Thymus (tissue), 11 donors: ENCODE measurements at regions not wholly inside any gene's neighbourhood (a gene's known extent, or its start where the extent isn't known, plus 50 kb on each side); places are given as distances from the start of the nearest gene placed in this dataset.
A peak's percentile ranks its signal among the peaks of the same experiment; 100 is the strongest.
"Not testable (repeated sequence)": the region's sequence is repeated elsewhere in the genome, so short reads cannot be mapped to it uniquely, and the experiment has no call there.

Experiments used
- DNase-seq, 9 donors: peaks; one replicate each; pipeline ENCODE4 v3.0.0-alpha.2; 2013; ENCODE audit warnings: low spot score in 9 of 9, low read depth in 6 of 9, missing footprints in 1 of 9
- H3K27ac ChIP-seq, 2 donors: one replicate each; pipeline ENCODE4 v1.5.1; 2013; ENCODE audit warnings: control low read depth in 1 of 2, low read depth in 1 of 2, low read length in 1 of 2, mild to moderate bottlenecking in 1 of 2, moderate library complexity in 1 of 2
- H3K27me3 ChIP-seq, 2 donors: one replicate each; pipeline ENCODE4 v1.5.1; 2013; ENCODE audit warnings: low read length in 1 of 2; ENCODE audit not compliant: control insufficient read depth in 2 of 2, insufficient read depth in 1 of 2
- H3K36me3 ChIP-seq, 2 donors: one replicate each; pipeline ENCODE4 v1.5.1; 2013; ENCODE audit warnings: low read length in 1 of 2, mild to moderate bottlenecking in 1 of 2, moderate library complexity in 1 of 2; ENCODE audit not compliant: control insufficient read depth in 2 of 2, insufficient read depth in 2 of 2
- H3K4me1 ChIP-seq, 2 donors: one replicate each; pipeline ENCODE4 v1.5.1; 2013; ENCODE audit warnings: low read length in 2 of 2; ENCODE audit not compliant: control insufficient read depth in 2 of 2, insufficient read depth in 2 of 2
- H3K4me3 ChIP-seq, 2 donors: one replicate each; pipeline ENCODE4 v1.5.1; 2013; ENCODE audit warnings: low read length in 2 of 2, control low read depth in 1 of 2, mild to moderate bottlenecking in 1 of 2
- H3K9me3 ChIP-seq, 2 donors: one replicate each; pipeline ENCODE4 v1.5.1; 2013; ENCODE audit warnings: low read length in 1 of 2, mild to moderate bottlenecking in 1 of 2; ENCODE audit not compliant: control insufficient read depth in 2 of 2, insufficient read depth in 1 of 2
- WGBS: extraction: QIAGEN DNeasy Blood & Tissue Kit; methylation state at CpG from one replicate; pipeline ENCODE4 v1.1.7; 2013; 5-methylcytosine and 5-hydroxymethylcytosine counted together
- donor health status: healthy.

- H3K9me3 ChIP-seq, result peaks cover 0 to 4% of the 10 kb centered on the region in 2 donors
- DNase-seq, result no peak
- no peak overlapping the region for H3K27ac ChIP-seq
- H3K36me3 ChIP-seq, result no peaks in the 10 kb centered on the region
- no peaks in the 10 kb centered on the region for H3K27me3 ChIP-seq
- 90% methylated on average over 5 of the region's 5 CpGs for WGBS
- H3K4me1 ChIP-seq, result peaks cover 10 to 13% of the 10 kb centered on the region in 2 donors
- H3K4me3 ChIP-seq, result no peak overlapping the region
Measured at GRCh38 chr17:77620282-77620681, 338.2 kb upstream of the TNRC6C start.

GRCh38 chr17:77622084-77622483, 336.4 kb upstream of the TNRC6C start:
- H3K9me3 ChIP-seq, H3K36me3 ChIP-seq, H3K27ac ChIP-seq, DNase-seq, H3K4me3 ChIP-seq, H3K27me3 ChIP-seq: not testable (repeated sequence)
- 98% methylated on average over 6 of the region's 6 CpGs for WGBS
- peaks cover 10 to 13% of the 10 kb centered on the region in 2 donors for H3K4me1 ChIP-seq

DNA sequence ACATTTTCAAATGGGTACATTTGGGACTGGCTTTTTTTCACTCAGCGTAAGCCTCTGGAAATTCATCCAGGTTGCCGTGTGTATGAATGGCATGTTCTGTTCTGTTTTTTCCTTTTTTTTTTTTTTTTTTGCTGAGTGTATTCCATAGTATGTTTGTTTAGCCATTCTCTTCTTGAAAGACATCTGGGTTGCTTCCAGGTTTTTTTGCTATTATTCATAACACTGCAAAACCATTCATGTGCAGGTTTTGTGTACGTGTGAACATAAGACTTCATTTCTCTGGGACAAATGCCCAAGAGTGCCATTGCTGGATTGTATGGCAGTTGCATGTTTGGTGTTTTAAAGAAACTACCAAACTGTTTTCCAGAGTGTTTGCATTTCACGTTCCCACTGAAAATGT, 335.9 kb upstream of the TNRC6C start:
- peaks cover 10 to 13% of the 10 kb centered on the region in 2 donors for H3K4me1 ChIP-seq
- WGBS, result 94% methylated on average over 4 of the region's 4 CpGs
- H3K4me3 ChIP-seq, result no peak overlapping the region
- no peaks in the 10 kb centered on the region for H3K36me3 ChIP-seq
- no peaks in the 10 kb centered on the region for H3K27me3 ChIP-seq
- peaks cover 0 to 4% of the 10 kb centered on the region in 2 donors for H3K9me3 ChIP-seq
- no peak overlapping the region for H3K27ac ChIP-seq
- DNase-seq, result no peak

GRCh38 chr17:77623321-77623720, 335.2 kb upstream of the TNRC6C start:
- H3K4me1 ChIP-seq, H3K27ac ChIP-seq, H3K9me3 ChIP-seq, H3K36me3 ChIP-seq, H3K27me3 ChIP-seq, DNase-seq, H3K4me3 ChIP-seq: not testable (repeated sequence)
- 94% methylated on average over 10 of the region's 10 CpGs for WGBS

DNA sequence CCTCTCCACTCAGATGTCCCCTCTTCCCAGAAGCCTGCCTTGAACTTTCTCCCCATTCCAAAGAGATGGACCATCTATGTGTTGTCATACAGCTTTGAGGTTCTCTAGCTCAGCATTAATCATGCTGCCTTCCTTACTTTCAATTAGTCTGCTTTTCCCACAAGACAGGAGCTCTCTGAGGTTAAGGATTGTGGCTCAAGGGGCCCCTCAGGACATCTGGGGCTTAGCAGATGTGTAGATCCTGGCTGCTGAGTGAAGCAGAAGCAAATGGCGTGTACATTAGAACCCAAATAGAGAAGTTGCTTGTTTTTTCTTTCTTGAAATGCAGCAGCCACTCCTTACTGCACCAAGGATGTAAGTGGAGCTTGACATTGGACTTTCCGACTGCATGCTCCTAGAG, 330.5 kb upstream of the TNRC6C start:
- H3K9me3 ChIP-seq, result no peaks in the 10 kb centered on the region
- no peak overlapping the region for H3K4me3 ChIP-seq
- no peaks in the 10 kb centered on the region for H3K36me3 ChIP-seq
- no peak for DNase-seq
- no peaks in the 10 kb centered on the region for H3K27me3 ChIP-seq
- no peaks in the 10 kb centered on the region for H3K4me1 ChIP-seq
- no peak overlapping the region for H3K27ac ChIP-seq
- 56% methylated on average over 2 of the region's 2 CpGs for WGBS

DNA sequence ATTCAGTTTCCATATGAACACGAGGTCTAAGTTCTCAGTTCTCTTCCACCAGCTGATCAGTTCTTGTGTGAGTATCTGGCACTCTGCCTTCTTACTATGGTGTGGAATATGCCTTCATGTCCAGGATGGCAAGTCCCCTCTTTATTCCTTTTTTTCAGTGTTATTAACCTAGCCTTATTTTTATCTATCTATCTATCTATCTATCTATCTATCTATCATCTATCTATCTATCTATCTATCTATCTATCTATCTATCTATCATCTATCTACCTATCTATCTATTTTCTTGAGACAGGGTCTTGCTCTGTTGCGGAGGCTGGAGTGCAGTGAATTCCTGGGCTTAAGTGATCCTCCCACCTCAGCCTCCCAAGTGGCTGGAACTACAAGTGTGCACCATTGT, 329.2 kb upstream of the TNRC6C start:
- not testable (repeated sequence) for H3K4me1 ChIP-seq, H3K27me3 ChIP-seq, H3K9me3 ChIP-seq, DNase-seq, H3K4me3 ChIP-seq, H3K27ac ChIP-seq, H3K36me3 ChIP-seq
- 91% methylated on average over 2 of the region's 2 CpGs for WGBS

DNA sequence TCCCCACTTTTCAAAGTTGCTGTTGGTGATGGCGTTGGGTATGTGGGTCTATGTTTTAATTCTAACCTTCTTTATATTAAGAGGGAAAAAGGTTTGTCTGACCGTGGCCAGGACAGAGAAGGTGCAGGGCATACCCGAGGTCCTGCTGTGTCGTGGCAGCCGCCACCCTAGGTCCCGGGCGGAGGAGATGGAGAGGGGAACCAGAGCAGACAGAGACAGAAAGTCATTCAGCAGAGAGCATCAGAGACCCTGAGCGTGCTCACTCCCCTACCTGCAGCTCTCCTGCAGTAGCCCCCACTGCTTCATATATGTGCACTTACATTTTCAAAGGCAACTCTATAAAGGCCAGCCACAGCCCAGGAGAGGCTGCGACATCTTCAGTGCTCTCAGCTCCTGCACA, 327.2 kb upstream of the TNRC6C start:
- no peak overlapping the region for H3K27ac ChIP-seq
- H3K27me3 ChIP-seq, result no peaks in the 10 kb centered on the region
- no peak for DNase-seq
- peaks cover 4 to 10% of the 10 kb centered on the region in 2 donors for H3K4me1 ChIP-seq
- WGBS, result 98% methylated on average over 9 of the region's 9 CpGs
- no peak overlapping the region for H3K4me3 ChIP-seq
- H3K36me3 ChIP-seq, result no peaks in the 10 kb centered on the region
- H3K9me3 ChIP-seq, result no peaks in the 10 kb centered on the region

DNA sequence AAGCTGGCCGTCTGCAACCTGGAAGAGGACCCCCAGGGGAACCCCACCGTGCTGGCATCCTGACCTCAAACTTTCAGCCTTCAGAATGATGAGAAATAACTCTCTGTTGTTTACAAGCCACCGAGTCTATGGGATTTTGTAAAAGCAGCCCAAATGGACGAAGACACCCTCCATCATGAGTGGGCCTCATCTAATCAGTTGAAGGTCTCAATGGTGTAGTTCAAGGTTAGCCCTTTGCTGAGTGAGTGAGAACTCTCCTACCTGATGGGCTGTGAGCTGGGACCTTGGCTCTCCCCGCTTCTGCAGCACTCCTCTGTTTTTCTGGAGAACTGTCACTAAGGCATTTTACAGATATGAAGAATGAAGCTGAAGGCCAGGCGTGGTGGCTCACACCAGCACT, 325.9 kb upstream of the TNRC6C start:
- H3K4me3 ChIP-seq, result no peak overlapping the region
- H3K27ac ChIP-seq, result no peak overlapping the region
- H3K27me3 ChIP-seq, result peaks cover 0 to 4% of the 10 kb centered on the region in 2 donors
- DNase-seq, result no peak
- H3K36me3 ChIP-seq, result no peaks in the 10 kb centered on the region
- WGBS, result 95% methylated on average over 6 of the region's 6 CpGs
- no peaks in the 10 kb centered on the region for H3K9me3 ChIP-seq
- H3K4me1 ChIP-seq, result peaks cover 4 to 10% of the 10 kb centered on the region in 2 donors

DNA sequence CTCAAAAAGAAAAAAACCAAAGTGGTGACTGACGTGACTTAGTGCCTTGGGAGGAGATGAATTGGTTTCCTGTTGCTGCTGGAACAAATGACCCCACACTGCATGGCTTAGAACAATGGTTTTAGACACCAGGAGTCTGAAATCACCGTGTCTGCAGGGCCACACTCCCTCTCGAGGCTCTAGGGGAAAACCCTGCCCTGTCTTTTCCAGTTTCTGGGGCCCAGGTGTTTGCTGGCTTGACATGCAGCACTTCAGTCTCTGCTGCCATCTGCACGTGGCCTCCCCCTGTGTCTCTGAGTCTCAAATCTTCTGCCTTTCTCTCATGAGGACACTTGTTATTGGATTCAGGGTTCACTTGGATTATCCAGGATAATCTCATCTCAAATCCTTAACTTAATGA, 323.8 kb upstream of the TNRC6C start:
- H3K36me3 ChIP-seq, result no peaks in the 10 kb centered on the region
- no peak overlapping the region for H3K27ac ChIP-seq
- H3K4me3 ChIP-seq, result no peak overlapping the region
- H3K9me3 ChIP-seq, result no peaks in the 10 kb centered on the region
- peaks cover 0 to 17% of the 10 kb centered on the region in 2 donors for H3K27me3 ChIP-seq
- peaks cover 4 to 10% of the 10 kb centered on the region in 2 donors for H3K4me1 ChIP-seq
- peak in 2 of 9 donors; percentile 46 to 50 for DNase-seq
- 51% methylated on average over 4 of the region's 4 CpGs for WGBS

DNA sequence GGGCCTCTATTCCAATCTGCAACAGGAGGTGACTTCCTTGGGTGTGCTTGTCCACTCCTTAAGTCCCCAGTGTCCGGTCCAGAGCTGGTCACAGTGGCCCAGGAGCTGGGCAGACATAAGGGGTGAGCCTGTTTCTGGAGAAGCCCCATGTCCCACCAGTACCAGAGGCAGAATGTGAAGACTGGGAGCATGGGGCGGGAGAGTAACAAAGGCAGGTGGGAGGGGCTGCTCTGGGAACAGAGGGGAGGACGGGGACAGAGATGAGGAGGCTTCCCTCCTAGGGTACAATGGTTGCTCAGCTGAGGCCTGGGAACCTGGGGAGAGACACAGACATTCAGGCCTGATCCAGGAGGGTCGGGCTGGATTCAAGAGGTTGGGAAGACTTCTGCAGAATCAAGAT, 323.3 kb upstream of the TNRC6C start:
- Histone ChIP-seq H3K27ac (no peak overlapping the region), H3K9me3 (no peaks in the 10 kb centered on the region), H3K36me3 (no peaks in the 10 kb centered on the region), H3K4me1 (peaks cover 4 to 10% of the 10 kb centered on the region in 2 donors), H3K4me3 (no peak overlapping the region), H3K27me3 (peaks cover 0 to 18% of the 10 kb centered on the region in 2 donors)
- WGBS, result 96% methylated on average over 4 of the region's 4 CpGs
- DNase-seq, result no peak
